HG02623 (cell line): ENCODE measurements at regions not wholly inside any gene's neighbourhood (a gene's known extent, or its start where the extent isn't known, plus 50 kb on each side); places are given as distances from the start of the nearest gene placed in this dataset.

Experiments used
- ATAC-seq: cut with Tn5 transposase; IDR thresholded peaks from one replicate; pipeline ENCODE4 v1.9.1; 2021; ENCODE audit warnings: moderate library complexity; ENCODE audit not compliant: unreplicated experiment

DNA sequence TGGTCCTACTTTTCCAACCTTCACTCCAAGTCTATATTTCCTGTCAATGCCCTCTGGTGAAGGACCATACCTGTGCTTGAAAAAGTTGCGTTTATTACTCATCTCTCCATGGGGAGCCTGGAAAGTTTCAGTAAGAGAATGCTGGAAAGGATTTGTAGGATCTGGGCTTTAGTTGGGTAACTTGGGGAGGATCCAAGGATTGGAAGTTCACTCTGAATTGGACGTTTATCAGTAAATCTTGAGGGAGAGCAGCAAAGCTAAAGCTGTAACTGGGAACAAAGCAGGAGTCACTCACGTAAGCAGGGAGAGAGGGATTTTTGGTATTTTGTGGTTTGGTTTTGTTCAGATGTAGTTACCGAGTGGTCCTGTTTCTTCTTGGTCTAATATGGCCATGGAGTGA, 51.4 kb upstream of the NPVF start:
- ATAC-seq, result no peak

DNA sequence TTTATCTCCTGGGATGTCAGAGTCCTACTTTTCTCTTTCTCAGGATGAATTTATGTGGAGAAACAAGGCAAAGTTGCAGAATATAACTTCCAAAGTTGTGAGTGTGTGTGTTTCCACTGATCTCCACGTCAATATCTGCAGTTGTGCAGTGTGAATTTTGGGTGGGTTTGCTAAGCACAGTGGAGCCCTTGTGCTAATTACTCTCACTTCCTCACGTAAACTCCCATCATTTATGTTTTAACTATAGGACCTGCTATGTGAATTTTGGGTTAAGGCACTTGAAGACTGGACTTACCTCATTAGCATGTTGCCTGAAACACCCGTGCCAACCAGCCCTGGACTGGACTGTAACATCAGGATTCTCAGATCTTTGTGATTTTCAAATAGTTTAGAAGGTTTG, 51.9 kb upstream of the NPVF start:
- no peak for ATAC-seq

DNA sequence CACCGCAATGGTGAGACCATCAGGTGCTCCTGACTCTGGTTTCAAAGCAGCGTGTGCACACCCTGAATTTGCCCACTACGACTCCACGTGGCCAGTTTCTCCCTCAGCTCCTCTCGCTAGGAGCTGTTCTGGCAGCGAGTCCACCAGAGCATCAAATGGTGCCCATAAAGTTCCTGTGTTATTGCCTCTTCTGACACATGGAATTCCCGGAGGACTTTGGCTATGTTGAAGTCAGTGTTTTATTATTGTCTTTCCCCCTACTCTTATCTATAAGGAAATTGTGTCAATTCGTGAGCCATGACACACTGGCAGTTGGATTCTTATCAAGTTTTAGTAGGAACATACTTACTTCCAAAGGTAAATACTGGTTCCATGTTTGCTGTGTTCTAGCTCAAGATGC, 53.9 kb upstream of the NPVF start:
- no peak for ATAC-seq

DNA sequence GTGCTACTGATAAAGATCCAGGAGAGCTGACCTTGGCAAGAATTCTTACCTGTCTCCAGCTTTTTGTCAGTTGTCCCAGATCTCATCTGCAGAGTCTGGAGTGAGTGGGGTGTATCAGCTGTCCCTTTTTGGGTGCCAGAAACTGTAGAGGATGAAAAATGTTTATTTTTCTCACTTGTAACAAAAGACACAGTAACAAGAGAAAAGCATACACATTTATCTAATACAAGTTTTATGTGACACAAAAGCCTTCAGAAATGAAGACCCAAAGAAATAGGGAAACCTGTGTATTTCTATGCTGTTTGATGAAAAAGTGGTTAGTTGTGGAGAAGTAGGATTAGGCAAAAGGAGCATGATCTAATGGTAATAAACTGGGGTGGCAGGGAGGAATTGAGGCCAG, 58.5 kb upstream of the NPVF start:
- no peak for ATAC-seq

DNA sequence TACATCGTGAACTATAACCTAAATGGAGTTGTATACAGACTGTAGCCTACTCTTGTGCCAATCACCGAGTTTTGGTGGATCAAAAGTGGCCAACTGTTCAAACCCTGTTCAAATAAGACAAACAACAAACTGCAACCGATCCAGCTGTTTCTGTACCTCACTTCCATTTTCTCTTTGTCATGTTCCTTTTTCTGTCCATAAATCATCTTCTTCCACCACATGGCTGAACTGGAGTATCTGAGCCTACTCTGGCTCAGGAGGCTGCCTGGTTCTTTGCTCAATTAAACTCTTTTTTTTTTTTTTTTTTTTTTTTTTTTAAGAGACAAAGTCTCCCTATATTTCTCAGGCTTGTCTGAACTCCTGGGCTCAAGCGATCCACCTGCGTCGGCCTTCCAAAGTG, 59.0 kb upstream of the NPVF start:
- no peak for ATAC-seq

DNA sequence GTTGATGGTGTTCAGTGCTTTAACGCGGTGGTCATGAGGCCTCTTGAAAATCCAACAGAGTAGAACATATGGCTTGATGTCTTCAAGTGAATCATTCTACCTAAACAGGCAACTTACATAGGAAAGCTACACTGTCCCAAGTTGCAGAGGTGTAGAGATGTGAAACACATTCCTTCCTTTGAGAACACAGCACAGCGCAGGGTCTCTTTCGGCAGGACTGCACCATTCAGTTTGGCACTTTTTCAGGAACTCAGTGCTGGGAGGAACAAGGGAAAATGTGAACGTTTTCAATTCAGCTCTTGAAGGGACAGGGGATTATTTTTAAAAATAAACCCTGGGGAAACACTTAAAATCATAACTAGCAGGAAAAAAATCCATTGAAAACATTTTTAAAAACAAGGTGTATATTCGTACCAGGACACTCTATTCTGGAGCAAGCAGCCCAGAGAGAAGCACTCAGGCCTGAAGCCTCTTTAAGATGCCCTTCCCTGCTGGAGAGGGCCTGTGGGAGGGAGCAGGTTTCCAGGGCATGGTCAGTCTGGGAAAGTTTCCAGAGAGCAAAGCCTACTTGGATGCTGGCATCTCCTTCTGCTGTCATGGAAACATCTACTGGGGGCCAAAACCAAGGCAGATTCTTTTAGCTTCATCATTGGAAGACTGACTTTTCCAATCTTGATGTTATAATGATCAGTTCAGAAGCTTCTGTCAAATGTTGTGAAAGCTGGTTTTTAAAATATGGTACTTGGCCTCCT, 60.4 kb upstream of the NPVF start:
- ATAC-seq, result no peak

DNA sequence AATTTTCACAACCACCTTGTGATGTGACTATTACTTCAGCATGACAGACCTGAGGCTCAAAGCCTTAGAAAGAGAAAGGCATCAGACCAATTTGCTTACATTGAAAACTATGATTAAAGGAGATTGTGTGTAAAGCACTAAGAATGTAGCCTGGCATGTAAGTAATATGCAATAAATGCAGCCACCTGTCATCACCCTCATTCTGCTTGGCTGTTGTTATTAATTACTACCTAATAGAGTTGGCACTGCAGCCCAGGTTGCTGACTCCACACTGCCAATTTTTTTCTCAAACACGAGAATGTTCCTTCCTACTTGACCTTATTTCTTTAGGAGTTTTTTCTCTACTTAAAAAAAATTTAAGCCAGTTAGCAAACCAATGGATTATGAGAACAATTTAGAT, 61.2 kb upstream of the NPVF start:
- no peak for ATAC-seq

DNA sequence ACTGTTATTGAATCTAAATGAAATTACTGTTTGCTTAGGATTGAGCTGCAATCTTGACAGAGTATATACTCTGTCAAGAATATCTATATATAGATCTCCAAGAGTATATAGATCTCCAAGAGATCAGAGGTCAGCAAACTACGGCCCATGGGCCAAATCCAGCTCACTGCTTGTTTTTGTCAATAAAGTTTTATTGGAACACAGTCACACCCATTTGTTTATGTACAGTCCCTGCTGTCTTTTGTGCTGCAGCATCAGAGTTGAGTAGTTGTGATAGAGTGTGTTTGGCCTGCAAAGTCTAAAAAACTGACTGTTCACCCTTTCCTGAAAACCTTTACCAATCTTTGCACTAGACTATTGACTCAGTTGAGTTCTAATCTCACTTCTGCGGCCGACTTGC, 66.3 kb upstream of the NPVF start:
- ATAC-seq, result no peak

DNA sequence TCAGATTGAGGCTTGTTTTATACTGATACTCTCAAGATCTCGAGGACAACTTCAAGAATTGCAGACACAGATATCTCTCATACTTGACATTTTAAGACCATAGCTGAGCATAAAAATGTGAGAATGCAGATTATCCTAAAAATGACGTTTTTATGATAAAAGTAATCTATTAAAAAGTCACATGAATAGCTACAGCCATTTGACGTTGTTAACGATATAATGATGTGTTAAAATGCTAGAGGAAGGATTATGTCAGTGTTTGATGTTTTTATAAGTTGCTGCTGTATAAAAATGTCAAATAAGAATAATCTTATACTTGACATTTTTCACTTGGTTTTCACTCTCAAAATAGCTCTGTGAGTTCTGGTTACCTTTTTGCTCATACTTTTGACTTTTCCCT, 67.1 kb upstream of the NPVF start:
- no peak for ATAC-seq

DNA sequence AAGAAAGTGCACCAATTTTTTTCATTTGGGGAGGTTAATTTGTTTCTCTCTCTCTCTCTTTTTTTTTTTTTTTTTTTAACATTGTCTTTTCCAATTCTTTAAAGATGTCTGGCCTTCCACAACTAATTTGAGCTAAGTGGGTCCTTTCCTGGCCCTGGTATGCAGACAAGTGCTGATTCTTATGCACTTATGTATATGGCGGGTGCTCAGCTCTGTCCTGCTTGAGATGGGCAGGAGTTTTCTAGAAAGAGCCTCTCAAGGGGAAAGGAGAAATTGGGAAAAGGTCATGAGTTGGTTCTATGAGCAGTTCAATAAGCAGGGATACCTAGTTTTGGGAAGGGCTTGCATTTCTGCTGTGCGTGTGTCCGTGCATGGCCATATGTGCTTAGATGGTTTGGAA, 67.8 kb upstream of the NPVF start:
- ATAC-seq, result no peak

DNA sequence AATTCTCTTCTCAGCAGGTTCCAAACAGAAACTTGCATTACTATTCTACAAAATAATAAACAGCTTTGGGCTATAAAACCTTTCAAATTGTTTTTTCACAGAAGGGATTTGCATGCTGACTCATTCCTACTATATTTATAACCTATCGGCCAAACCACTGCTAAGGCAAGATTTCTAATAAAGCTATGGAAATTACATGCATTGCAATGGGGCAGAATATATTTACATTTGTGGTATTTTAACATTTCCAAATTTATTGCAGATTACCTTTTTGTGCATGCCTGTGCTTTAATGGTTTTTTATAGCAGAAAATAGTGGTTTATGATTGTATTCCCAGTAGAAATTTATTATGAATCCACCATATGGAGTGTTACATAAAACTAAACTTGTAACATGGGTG, 69.0 kb upstream of the NPVF start:
- ATAC-seq, result no peak

DNA sequence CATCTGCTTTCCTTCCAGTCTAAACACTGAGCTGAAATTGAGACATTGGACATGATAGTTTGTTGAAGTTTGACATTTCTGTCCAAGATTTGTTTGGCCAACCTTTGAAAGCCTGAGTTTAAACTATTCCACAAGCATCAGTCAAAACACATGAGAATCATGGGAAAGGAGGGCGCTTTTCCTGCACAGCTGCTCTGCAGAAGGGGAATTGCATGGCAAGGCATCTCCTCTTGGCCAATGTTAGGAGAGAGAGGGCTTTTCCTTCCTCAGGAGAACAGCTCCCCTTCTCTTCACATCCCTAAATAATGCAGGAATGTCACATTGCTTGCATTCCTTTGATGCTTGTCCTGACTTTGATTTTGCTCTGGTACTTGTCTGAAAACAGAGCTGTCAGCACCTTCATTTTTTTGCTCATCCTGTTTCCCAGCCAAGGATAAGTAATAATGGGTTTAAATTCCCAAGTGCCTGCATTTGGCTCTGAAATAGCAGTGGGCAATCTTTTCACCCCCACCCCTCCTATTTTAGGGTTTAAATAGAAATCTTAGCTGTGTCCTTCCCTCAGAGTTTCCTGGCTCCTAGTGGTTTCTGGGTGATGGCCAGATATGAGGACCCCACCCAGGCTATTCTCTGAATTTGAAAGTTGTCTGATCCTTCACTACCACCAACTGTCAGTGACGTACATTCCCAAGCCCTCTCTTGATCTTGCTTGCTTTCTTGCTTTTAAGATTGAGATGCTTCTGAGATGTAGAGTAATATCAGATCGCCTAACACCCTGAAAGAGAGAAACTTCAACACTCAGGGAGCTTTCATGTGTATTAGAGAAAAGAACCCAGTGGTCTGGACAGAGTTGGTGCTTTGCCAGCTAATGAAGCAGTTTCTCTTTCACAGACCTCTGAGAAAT, 75.2 kb upstream of the NPVF start:
- ATAC-seq, result no peak

DNA sequence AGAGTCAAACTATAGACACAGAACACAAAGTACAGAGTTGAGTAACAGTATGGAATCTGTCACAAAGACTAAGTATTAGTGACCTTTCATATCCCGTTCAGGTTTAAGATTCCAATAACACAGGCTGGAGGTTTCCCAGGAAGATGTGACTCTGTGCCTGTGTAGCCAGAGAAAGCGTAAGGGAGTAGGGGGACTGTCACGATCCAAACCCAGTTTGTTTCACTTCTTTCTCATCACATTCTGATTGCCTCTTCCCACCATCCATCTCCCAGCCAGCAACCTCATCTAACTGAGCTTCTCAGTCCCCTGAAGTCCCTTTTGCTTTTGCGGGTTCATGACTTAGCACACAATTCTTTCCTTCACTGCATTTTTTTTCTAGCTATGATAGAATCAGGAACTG, 76.4 kb upstream of the NPVF start:
- ATAC-seq, result no peak

DNA sequence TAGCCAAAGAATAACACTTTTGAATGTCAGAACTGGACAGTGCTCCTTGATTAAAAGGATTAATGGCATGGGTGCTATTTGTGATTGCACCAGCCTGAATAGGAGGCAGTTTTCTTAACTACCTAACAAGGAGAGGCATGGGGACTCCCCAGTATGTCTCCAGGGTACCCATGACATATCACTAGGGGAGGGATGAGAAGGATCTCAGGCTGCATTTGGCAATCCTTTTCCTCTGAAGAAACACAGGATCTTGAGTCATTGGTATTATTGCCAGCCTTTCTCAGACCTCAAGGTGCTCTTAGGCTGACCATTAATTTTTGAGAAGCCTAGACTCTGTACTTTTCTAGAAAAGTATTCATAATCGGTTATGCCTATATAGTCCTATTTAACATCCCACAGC, 77.5 kb upstream of the NPVF start:
- ATAC-seq, result no peak

DNA sequence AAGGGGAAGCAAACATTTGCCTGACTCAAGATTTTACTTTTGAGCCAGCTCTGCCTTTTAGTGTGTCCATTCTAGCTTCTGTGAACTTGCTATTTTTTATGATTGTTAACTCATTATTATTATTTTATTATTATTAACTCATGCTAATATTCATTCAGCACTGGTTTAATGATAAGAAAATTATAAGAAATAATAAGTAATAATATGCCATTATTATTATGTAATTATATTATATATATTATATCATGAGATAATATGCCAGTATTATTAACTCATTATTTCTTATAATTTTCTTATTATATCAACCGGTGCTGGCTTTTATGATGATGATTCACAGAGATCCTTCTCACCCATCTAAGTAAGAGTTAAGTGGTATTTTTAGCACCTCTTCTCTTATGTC, 79.3 kb upstream of the NPVF start:
- ATAC-seq, result no peak

DNA sequence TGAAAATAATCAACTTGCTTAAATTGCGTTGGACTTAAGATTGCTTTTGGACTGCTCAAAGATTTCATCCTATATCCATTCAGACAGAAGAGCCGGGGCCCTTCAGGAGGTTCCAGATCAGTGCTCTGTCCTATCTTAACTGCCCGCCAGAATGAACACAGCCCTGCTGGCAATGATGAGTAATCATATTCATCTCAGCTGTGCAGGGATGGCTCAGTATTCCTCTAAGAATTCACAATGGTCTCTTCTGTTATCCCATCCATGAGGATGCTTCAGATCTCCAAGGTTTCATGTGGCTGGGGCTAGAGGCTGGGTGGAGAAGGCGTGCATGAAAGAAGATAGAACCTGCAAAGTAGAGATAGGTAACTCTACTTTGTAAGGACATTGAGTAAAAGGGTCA, 80.0 kb upstream of the NPVF start:
- ATAC-seq, result no peak

DNA sequence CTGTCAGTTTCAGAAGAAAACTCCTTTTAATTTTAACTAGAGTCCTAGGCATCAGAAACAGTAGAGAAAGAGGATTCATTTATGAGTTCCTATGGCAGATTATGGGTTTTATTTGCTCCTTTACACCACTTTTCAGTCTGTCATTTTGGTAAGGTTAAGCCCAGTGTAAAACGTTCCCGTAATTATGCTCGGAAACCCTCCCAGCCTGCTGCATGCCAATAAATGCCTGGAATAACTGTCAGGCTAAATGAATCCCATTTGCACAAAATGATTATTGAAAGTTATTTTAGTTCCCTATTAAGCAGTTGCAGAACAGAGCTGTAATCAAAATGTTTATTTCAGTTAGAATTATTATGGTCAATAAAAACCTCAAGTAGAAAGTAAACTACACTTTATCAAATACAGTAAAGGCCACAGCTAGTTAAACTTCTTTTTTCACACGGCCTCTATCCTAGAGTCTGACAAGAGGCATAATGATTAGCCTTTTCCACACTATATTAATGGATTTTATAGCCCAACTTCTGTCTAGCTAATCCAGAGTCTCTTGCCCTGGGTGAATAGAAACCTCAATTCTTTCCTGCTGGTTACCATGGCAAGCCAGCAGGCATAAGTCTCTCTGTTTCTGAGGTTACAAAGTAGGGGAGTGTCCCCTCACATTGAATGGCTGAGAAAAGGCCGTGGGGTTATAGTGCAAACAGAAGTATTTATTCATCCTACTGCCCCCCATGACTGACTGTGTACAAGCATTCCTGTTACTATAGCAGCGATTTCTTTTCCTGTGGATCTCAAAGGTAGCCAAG, 80.8 kb upstream of the NPVF start:
- ATAC-seq, result no peak

DNA sequence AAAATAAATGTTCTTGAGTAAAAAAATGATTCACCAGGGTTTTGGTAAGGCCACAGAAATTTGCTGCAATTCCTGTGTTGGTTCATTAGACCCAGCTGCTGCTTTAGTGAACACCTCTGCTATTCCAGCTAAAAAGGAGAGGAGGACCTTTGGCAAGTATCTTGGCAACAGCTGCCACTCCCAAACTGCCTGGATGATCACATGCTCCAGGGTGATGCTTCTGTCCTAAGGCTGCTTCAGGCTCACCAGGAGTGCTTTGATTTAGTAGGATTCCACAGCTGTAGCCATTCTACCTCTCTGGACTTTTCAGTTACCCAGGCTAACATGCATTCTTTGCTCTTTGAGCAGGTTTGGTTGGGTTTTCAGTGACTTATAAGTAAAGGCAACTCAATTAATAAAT, 82.6 kb upstream of the NPVF start:
- no peak for ATAC-seq

DNA sequence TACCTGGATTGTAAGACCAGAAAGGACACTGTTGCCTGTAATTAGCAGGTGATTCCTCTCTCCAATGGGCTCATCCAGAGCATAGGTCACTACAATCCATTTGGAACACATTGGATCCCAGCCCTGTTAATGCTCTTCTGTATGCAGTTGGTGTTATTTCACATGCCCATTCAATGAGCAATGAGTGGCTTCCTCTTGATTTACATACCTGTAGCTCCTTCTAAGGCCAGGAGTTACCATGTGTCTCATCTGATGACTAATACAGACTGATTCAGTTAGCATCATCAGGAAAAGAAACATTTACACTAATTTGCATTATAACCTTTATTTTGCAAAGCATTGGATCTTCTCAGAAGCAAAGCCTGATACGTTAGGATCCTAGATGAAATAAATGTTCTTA, 83.1 kb upstream of the NPVF start:
- ATAC-seq, result no peak

DNA sequence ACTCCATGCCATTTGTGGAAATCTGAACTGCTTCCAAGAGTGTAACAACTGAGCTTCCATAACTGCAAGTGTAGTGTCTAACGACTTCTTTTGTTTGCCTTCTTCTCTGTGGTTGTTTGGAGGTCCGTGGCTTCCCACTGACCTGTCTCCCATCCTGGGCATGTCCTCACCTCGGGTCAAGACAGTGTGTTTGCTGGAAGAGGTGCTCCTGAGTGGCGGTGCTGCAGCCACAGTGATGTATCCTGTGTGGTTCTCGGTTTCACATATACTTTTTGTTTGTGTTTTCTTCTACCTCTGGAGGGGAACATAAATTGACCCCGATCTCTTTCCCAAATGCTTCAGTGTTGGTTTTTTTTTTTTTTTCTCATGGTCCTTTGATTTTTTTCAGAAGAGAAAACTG, 84.7 kb upstream of the NPVF start:
- ATAC-seq, result no peak

DNA sequence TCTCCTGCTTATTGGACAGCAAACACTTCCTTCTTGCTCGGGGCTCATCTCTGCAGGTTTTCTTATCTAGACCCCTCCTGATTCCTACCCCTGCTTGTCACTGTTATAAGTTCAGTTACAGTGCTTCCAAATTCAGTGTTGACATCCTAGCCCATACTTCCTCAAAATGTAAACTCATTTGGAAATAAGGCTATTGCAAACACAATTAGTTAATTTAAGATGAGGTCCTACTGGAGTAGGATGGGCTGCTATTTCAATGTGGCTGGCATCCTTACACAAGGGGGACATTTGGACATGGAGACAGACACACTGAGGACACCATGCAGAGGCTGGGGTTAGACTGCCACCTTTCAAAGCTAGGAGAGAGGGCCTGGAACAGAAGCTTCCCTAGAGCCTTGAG, 85.2 kb upstream of the NPVF start:
- no peak for ATAC-seq
